Loucy (cell line): ENCODE measurements at regions not wholly inside any gene's neighbourhood (a gene's known extent, or its start where the extent isn't known, plus 50 kb on each side); places are given as distances from the start of the nearest gene placed in this dataset.

ENCODE experiments used
- H2AFZ ChIP-seq: fragments of 200-600 bp; sonication (generic); 2 replicates; pipeline ENCODE4 v1.6.0; 2016; ENCODE audit warnings: antibody characterized with exemption, mild to moderate bottlenecking, low read length, moderate library complexity
- H3F3A ChIP-seq: fragments of 200-600 bp; 2 replicates; pipeline ENCODE4 v1.6.0; 2016; ENCODE audit warnings: antibody characterized with exemption, low read depth, mild to moderate bottlenecking
- H3K27me3 ChIP-seq: fragments of 200-600 bp; sonication (generic); 2 replicates; pipeline ENCODE4 v1.6.1; 2014; ENCODE audit warnings: low read length, mild to moderate bottlenecking; ENCODE audit not compliant: insufficient read depth, poor library complexity, severe bottlenecking
- H3K36me3 ChIP-seq: fragments of 200-600 bp; sonication (generic); 2 replicates; pipeline ENCODE4 v1.6.1; 2016; ENCODE audit warnings: low read length; ENCODE audit not compliant: insufficient read depth
- H3K4me1 ChIP-seq: fragments of 200-600 bp; sonication (generic); 2 replicates; pipeline ENCODE4 v1.5.1; 2014; ENCODE audit warnings: low read length, mild to moderate bottlenecking; ENCODE audit not compliant: insufficient read depth, poor library complexity, severe bottlenecking
- H3K4me2 ChIP-seq: fragments of 200-600 bp; sonication (generic); 2 replicates; pipeline ENCODE4 v1.6.0; 2014; ENCODE audit warnings: antibody characterized with exemption, low read length, low read depth, mild to moderate bottlenecking; ENCODE audit not compliant: poor library complexity, severe bottlenecking
- H3K4me3 ChIP-seq: fragments of 200-600 bp; sonication (generic); 2 replicates; pipeline ENCODE4 v1.5.1; 2014; ENCODE audit warnings: low read length, mild to moderate bottlenecking, mixed read lengths; ENCODE audit not compliant: poor library complexity, severe bottlenecking
- H3K79me2 ChIP-seq: fragments of 200-600 bp; sonication (generic); 2 replicates; pipeline ENCODE4 v1.6.1; 2014; ENCODE audit warnings: low read length; ENCODE audit not compliant: insufficient read depth
- H3K9ac ChIP-seq: fragments of 200-600 bp; sonication (generic); 2 replicates; pipeline ENCODE4 v1.6.0; 2014; ENCODE audit warnings: mild to moderate bottlenecking, low read depth, low read length, moderate library complexity; ENCODE audit not compliant: poor library complexity, severe bottlenecking
- H3K9me2 ChIP-seq: fragments of 200-600 bp; sonication (generic); replicated peaks from 2 replicates; pipeline ENCODE4 v1.6.1; 2016; ENCODE audit warnings: low read depth, low read length, mixed read lengths
- H3K9me3 ChIP-seq: fragments of 200-600 bp; sonication (generic); 2 replicates; pipeline ENCODE4 v1.6.1; 2014; ENCODE audit warnings: mild to moderate bottlenecking, antibody characterized with exemption, low read length, low read depth; ENCODE audit not compliant: insufficient read depth
- H4K20me1 ChIP-seq: fragments of 200-600 bp; sonication (generic); 2 replicates; pipeline ENCODE4 v1.6.0; 2014; ENCODE audit warnings: antibody characterized with exemption, low read length, mild to moderate bottlenecking; ENCODE audit not compliant: insufficient read depth, poor library complexity, severe bottlenecking
- EZH2phosphoT487 ChIP-seq: fragments of 200-600 bp; IDR thresholded peaks from 2 replicates; pipeline ENCODE4 v1.6.1; 2018; ENCODE audit warnings: antibody characterized with exemption, mild to moderate bottlenecking, moderate library complexity, borderline replicate concordance
- TF ChIP-seq, protein P1 (sequence below): fragments of 200-600 bp; sonication (generic); conservative IDR thresholded peaks from 2 replicates; pipeline ENCODE4 v1.5.1; 2014; ENCODE audit warnings: mild to moderate bottlenecking, antibody characterized with exemption, low read length

DNA sequence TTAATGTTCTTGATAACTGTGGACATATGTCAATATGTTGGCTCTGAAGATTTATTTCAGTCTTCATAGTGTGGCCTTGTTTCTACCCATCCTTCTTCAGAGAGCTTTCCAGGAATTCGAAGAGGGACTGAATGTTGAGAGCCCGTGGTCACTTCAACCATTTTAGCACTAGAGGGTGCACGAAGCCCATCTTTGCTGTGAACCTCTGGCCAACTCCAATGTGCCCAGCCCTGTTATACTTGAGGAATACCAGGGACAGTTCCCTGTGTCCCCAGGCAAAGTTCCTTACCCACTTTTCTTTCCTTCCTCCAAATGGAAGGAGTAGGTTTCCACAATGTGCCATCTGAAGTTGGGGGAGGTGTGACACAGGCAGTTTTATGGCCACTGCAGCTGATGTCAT lies 603.5 kb downstream of the RPL10L start:
- Histone ChIP-seq H3K9me2 (no peaks in the 10 kb centered on the region), H4K20me1 (no peaks in the 10 kb centered on the region), H3K4me1 (no peaks in the 10 kb centered on the region), H3K36me3 (no peaks in the 10 kb centered on the region), H2AFZ (no peak overlapping the region), H3K79me2 (no peaks in the 10 kb centered on the region), H3K27me3 (no peaks in the 10 kb centered on the region), H3K9me3 (no peaks in the 10 kb centered on the region), H3F3A (no peaks in the 10 kb centered on the region), H3K9ac (no peak overlapping the region), H3K4me2 (no peak overlapping the region), H3K4me3 (no peak overlapping the region)
- TF ChIP-seq EZH2phosphoT487 = no peak
- TF ChIP-seq, protein P1, sequence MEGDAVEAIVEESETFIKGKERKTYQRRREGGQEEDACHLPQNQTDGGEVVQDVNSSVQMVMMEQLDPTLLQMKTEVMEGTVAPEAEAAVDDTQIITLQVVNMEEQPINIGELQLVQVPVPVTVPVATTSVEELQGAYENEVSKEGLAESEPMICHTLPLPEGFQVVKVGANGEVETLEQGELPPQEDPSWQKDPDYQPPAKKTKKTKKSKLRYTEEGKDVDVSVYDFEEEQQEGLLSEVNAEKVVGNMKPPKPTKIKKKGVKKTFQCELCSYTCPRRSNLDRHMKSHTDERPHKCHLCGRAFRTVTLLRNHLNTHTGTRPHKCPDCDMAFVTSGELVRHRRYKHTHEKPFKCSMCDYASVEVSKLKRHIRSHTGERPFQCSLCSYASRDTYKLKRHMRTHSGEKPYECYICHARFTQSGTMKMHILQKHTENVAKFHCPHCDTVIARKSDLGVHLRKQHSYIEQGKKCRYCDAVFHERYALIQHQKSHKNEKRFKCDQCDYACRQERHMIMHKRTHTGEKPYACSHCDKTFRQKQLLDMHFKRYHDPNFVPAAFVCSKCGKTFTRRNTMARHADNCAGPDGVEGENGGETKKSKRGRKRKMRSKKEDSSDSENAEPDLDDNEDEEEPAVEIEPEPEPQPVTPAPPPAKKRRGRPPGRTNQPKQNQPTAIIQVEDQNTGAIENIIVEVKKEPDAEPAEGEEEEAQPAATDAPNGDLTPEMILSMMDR = no peak; the same call in none of the 2 replicates

DNA sequence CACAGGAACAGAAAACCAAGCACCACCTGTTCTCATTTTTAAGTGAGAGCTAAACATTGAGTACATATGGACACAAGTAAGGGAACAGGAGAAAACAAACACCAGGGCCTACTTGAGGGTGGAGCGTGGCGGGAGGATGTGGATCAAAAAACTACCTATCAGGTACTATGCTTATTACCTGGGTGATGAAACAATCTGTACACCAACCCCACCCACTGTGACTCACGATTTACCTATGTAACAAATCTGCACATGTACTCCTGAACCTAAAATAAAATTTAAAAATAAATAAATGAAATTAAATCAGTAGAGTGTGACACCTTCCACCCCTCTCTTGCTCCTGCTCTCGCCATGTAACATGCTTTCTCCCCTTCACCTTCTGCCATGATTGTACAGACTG lies 615.5 kb downstream of the RPL10L start:
- no peaks in the 10 kb centered on the region for H3K4me1 ChIP-seq
- no peaks in the 10 kb centered on the region for H3K36me3 ChIP-seq
- H3K9me3 ChIP-seq = no peaks in the 10 kb centered on the region
- no peak overlapping the region for H3K9ac ChIP-seq
- H3K4me3 ChIP-seq = no peak overlapping the region
- H3K79me2 ChIP-seq = no peaks in the 10 kb centered on the region
- TF ChIP-seq, protein P1 = no peak
- TF ChIP-seq EZH2phosphoT487 = no peak
- H3K27me3 ChIP-seq = no peaks in the 10 kb centered on the region
- no peak overlapping the region for H2AFZ ChIP-seq
- H3F3A ChIP-seq = no peaks in the 10 kb centered on the region
- no peak overlapping the region for H3K4me2 ChIP-seq
- no peaks in the 10 kb centered on the region for H4K20me1 ChIP-seq
- H3K9me2 ChIP-seq = no peaks in the 10 kb centered on the region

DNA sequence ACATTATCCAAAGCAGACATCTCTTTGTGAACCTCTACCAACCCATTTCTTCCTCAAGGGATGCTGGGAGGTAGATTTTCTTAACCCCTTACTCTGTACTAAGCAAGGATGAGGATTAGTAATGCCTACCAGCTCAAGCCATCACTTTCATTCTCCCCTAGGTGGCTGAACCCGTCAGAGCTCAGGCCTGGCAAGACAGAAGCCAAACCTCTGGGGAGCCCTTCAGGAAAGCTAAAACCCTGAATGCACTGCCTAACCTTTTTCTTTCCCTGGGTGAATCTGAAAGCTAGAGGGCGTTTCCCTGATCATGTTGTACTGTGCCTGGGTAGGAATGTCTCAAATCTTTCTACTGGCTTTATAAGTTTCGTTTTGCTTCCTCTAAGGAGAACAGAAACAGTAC lies 617.3 kb downstream of the RPL10L start:
- Histone ChIP-seq H3K9me3 (no peaks in the 10 kb centered on the region), H3K9ac (no peak overlapping the region), H3K9me2 (no peaks in the 10 kb centered on the region), H2AFZ (no peak overlapping the region), H3K27me3 (no peaks in the 10 kb centered on the region), H3K4me2 (no peak overlapping the region), H3F3A (no peaks in the 10 kb centered on the region), H3K4me3 (no peak overlapping the region), H3K4me1 (no peaks in the 10 kb centered on the region), H4K20me1 (no peaks in the 10 kb centered on the region), H3K36me3 (no peaks in the 10 kb centered on the region), H3K79me2 (no peaks in the 10 kb centered on the region)
- TF ChIP-seq EZH2phosphoT487 = no peak
- TF ChIP-seq, protein P1 = no peak
